Amniotic stem cell (primary cell): ENCODE measurements at regions not wholly inside any gene's neighbourhood (a gene's known extent, or its start where the extent isn't known, plus 50 kb on each side); places are given as distances from the start of the nearest gene placed in this dataset.
"Not testable (repeated sequence)": the region's sequence is repeated elsewhere in the genome, so short reads cannot be mapped to it uniquely, and the experiment has no call there.

Source experiments
- DNase-seq: peaks from one replicate; lab custom pipeline; 2025; lab: John Stamatoyannopoulos, UW

DNA sequence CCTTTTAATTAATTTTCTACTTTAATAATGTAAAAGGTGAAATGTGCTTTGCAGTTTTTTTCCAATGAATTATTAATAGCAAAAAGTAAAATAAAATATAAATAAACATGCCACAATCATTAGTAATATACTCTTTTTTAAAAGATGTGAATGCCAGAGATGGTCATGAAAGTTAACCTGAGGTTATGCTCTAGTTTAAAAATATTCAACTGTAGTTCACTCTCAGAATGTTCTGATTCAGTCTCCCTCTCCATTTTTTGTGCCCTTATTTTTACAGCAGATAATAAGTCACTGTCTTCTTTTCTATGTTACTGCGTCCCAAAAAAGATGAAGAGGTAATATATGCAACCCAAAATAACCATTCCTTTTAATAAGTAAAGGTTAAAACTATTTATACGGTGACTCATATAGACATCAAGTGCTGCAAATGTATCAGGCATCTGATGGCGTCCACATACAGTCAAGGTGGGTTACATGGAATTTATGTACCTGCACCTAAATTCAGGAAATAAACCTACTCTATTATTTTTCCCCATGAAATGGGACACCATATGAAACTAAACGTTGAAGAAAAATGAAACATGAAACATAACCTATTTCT lies 153.6 kb upstream of the ZNF804A start:
- no peak for DNase-seq

DNA sequence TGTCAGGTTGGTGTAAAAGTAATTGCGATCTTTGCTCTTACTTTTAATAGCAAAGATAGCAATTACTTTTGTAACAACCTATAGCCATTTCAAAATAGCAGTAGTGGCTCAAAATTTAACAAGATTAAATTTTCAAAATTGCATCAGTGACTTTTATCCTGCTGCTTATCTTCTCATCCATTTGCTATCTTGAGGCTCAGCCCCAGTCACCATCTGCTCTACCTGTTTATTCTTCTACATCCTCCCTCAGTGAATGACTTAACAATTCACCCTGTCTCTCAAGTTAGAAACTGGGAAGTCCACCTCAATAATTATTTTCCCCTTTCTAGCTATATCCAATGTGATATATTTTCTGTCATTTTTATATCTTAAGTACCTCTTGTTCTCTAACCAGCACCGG lies 148.6 kb upstream of the ZNF804A start:
- DNase-seq, result no peak

DNA sequence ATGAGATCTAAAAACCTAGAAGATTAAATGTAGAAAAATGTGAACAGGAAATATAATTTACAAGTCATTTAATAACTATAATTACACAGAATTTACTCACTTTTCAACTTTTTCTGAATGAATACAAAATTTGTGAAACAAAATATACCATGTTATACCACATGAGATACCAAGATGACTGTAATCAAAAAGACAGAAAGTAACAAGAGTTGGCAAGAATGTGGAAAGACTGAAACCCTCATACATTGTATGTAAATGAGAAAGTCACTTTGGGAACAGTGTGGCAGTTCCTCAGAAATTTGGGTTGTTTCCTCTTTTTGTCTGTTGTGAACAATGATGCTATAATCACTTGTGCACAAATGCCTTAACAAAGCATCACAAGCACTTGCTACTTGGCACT lies 145.4 kb upstream of the ZNF804A start:
- DNase-seq, result no peak

DNA sequence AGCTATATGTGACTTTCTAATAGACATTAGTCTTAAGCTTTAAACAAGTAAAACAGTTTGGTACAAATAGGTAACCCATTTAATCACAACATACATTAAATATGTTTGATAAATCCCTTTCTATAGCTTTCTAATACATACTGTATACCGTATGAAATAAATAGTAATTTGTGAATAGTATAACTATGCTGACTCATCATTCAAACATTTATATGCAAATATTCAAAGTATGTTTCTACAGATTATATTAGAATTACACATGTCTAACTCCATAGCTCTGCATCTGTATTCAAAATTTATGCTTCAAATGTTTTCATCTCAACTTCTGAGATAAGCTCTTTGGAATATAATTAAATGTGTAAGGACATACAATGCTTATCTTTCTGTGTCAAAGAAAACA lies 142.7 kb upstream of the ZNF804A start:
- no peak for DNase-seq

DNA sequence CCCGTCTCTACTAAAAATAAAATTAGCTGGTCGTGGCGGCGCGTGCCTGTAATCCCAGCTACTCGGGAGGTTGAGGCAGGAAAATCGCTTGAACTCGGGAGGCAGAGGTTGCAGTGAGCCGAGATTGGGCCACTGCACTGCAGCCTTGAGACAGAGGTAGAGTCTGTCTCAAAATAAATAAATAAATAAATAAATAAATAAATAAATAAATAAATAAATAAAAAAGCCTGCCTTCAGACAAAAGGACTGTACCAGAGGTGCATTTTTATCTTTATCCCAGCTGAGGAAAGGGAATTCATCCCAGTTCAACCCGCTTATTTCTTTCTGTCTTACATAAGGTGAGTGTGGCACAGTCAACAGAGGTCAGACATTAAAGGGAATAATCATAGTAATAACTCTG lies 141.6 kb upstream of the ZNF804A start:
- not testable (repeated sequence) for DNase-seq

DNA sequence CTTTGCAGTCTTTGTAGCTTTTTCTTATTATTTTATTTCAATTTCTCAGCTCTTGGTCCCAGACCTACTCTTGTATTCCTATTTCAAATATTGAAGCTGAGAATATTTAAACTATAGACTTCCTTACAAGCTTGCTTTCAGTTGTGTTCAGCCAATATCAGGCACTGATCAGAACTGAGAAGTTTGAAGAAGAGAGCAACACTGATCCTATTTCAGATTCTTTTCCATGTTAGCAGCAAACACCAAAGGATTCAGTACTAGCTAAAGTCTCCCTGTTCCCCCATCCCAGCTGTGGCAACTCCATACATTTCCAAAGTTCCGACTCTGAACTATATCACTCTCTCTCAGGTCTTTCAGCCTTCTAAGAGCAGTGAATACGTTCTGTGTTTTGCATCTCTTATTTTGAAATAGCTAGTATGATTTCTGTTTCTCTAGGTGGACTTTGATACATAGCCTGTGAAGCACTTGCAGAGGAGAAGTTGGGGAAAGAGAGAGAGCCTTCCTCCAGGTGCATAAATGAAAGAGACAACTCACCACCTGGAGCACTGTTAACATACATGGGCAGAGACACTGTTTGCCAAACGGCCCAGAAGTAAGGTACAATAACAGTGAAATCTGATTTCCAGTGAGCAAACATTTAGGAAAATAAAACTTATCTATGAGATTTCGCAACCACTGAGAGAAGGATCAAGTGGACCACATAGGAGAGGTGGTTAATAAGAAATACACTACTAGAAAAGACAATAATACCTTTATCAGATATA lies 135.0 kb upstream of the ZNF804A start:
- no peak for DNase-seq

DNA sequence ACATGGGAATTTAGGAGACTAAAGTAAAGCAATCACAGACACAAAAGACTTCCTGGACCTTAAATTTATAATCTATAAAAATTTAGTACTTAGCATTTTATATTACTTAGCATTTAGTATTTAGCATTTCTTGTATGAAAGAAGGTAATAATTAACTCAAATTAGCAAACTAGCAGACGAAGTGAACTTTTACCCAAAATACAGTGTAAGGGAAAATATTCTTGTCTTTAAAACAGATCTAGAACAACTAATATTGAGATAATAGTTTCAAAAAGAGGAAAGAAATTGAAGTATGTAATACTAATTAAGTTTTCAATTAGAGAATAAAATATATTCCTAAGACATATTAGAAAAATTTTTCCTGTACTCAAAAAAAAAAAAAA lies 134.5 kb upstream of the ZNF804A start:
- no peak for DNase-seq

DNA sequence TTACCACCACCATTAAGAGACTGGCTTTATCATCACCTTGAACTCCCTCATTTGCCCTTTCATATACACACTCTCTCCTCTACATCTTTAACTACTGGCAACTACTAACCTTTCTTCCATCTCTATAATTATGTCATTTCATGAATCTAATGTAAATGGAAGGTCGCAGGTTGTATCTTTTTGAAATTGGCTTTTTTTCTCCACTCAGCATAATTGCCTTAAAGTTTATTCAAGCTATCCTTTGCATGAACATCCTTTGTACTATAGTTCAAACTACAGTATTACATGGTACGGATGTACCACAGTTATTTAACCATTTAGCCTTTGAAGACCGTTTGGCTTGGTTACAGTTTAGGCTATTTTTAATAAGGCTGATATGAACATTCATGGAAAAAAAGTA lies 129.5 kb upstream of the ZNF804A start:
- DNase-seq, result no peak

DNA sequence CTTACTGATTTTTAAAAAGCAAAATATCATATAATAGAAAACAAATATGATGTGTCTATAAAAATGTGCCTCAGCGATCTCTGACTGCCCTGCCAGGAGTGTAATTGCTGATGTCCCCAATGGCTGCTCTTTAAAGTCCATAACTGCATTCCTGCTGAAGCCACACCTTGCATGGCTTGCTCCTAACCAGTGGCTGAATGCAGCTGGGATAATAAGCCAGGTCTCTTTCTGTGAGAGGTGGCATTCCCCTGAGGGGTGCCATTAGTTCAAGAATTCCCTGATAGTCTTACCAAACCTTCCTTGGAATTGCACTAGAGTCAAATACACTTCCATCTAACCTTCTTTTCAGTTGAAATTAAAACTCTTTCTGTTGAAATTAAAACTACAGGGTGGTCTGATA lies 125.8 kb upstream of the ZNF804A start:
- no peak for DNase-seq

DNA sequence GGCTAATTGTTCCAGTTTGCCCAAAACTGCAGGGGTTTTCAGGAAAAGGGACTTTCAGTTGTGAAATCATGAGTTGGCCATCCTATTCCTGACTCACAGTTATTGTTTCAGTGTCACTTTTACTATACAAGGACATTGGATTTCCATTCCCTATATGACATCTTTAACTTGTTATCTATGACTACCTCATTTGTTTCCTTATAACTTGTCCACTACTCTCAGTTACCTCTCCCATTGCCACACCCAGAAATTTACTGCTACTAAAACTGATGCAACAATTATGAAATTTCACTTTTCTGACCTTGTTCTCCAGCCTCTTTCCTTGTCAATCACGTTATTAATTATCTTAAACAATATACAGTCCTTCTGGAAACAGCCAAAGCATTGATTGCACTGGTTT lies 116.5 kb upstream of the ZNF804A start:
- DNase-seq, result no peak

DNA sequence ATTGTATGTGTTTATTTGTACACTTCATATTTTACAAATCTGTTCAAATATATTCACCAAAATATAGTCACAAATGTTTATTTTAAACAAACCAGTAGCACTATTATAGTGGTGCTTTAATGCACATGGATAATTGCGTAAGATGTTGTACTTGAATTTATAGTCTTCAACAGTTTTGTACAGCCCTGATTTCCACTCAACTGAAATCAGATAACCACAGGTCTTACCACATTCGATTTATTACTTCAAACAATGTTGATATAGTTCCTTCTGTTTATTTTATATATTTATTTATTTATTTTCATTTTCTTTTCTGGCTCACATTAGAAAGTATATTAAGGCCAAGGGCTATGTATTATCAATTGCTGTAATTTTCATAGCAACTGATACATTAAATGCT lies 99.4 kb upstream of the ZNF804A start:
- no peak for DNase-seq

DNA sequence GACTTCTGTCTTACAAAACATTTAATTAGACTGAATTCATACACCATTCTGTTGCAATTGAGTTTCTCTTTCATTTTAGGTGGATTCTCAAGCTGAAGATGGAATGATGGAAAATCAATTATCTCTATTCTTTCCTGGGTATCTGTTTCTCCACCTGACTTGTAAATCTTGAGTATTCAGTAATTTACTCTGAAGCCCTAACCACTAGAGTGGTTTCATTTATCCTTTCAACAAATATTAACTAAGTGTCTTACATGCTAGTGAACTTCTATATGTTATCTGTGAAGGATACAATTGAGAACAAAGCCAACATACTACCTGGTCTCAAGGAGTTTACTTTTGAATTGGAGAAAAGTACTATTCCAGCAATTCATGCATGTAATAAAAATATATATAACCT lies 94.1 kb upstream of the ZNF804A start:
- DNase-seq, result no peak

DNA sequence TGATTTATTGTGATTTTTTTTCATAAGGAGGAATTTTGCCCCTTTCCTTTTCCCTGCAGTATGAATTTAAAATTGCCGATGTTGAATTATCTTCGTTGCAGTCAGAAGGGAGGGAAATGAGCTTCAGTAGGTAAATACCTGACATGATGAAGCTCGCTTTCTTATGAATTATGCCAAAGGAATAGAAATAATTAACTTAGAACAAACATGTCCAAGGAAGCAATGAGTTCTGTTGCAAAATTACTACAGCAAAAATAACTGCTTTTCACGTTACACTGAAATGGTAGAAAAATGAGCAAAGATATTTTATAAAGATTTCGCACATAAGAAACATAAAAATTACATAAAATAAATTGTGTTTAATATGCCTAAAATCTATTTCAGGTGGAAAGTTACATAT lies 91.1 kb upstream of the ZNF804A start:
- DNase-seq, result no peak

DNA sequence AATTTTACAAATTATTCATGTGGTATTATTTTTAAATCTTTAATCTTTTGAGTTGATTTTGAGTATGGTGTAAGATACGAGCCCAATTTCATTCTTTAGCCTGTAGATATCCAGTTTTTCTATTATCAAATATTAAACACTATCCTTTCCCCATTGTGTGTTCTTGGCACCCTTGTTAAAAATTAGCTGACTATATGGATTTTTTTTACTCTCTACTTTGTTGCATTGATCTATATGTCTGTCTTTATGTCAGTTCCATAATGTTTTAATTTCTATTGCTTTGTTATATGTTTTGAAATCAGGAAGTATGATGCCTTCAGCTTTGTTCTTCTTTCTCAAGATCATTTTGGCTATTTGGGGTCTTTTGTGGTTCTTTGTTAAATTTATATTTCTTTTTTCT lies 80.9 kb upstream of the ZNF804A start:
- no peak for DNase-seq

DNA sequence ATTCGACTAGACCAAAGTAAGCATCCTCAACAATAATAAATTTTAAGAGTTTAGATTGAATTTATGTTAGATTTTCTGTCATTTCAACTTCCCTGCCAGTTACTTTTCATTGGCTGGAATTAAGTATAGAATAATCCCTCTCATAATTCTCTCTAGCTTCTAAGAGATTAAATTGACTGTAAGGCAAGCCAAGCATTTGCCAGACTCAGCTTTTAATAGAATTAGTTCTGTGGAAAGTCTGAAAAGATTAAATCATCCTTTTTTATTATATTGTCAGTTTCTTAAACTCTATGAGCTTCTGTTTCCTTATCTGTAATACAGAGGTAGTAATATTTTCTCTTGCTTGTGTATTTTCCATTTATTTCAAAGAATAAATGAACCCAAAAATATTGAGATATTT lies 77.9 kb upstream of the ZNF804A start:
- no peak for DNase-seq

DNA sequence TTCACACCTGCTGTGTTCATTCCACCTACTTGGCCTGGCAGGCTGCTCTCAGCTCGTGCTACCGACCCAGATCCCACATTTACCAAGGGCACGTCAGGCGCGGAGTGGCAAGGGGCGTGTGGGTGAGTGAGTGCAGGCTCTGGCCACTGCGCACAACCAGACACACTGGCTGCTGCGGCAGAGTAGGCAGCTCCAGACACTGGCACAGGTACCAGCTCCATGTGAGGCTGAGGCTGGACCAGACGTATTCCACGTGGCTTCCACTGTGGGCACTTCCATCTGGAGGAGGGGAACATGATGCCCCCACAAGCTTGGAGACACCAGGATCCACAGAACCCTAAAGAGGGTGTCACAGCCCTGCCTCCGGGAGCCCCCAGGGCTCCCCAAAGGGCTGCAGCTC lies 74.6 kb upstream of the ZNF804A start:
- DNase-seq, result no peak

DNA sequence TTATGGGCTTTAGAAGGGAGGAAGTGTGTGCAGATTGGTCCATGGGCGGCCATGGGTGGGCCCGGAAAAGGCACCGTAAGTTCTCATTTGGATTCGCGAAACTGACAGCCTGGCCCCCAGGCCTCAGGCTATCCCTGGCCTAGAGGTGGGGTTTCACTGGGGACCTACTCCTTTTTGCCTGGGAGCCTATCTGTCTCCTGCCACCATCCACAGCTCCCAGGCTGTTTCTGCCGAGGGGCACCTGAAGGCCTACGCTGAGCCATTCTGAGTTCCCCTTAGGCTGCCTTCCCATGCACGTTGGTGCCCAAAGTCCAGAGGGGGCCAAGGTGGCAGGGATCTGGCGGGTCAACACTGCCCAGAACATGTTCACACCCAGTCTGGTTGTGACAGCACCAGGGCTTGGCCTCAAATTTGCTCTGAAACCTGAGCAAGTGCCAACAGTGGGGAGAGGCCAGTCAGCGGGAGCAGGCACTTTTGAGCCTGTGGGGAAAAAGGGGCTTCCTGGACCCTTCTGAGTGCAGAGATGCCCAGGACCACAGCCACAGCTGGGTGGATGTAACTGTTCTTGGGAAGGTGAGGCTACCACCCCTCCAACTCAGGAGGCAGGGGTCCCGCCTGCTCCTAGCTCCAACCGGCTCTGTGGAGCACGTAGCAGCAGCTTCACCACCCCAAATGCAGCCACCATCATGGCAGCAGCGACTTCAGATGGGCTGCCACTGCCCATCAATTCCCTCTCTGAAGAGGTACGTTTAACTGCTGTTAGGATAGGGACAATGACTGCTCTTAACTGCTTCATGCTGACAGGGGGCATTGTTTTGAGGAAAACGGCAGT lies 73.6 kb upstream of the ZNF804A start:
- no peak for DNase-seq

DNA sequence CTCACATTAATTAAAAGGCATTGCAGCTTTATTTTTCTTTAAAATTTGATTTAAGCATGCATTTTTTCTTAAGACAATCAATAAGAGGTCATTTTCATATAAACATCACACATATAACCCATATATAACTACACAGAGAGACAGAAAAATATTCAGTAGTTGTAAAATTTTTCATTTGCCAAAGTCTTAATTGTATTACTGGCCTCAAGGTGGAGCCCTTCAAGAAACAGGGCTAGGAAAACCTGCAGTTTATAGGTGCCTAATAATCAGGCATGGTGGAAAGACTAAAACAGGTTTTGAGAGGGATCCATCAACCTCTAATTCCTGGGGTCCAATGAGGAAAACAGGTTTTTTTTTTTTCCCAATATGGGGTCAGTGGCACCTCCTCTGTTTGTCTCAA lies 71.3 kb upstream of the ZNF804A start:
- no peak for DNase-seq

DNA sequence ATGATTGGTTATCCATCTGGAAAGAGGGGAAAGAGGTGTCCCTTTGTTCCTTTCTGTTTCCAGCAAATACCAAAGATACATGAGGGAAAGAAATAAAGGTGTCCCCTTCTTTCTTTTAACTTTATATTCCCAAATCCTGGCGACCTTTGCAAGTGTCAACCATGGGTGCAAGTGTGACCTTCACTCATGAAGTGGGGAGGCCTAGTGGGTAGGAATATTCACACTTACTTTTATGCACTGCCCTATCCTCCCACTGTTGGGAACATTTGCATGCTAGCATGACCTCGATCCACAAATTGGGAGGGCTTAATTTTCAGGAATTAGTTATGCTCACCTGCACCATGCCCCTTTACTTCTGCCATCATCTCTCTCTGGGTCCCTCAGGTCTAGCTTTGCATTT lies 70.2 kb upstream of the ZNF804A start:
- no peak for DNase-seq

DNA sequence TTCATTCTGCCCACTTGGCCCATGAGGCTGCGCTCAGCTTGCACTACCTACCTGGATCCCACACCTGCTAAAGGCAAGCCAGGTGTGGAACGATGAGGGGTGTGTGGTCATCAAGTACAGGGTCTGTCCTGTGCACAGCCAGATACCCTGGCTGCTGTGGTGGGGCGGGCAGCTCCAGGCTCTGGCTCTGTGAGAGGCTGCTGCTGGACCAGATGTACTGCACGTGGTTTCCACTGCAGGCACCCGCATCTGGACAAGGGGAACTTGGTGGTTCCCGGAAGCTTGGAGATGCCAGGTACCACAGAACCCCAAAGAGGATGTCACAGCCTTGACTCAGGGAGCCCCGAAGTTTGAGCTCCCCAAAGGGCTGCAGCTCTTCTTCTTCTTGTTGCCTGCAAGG lies 68.1 kb upstream of the ZNF804A start:
- no peak for DNase-seq

DNA sequence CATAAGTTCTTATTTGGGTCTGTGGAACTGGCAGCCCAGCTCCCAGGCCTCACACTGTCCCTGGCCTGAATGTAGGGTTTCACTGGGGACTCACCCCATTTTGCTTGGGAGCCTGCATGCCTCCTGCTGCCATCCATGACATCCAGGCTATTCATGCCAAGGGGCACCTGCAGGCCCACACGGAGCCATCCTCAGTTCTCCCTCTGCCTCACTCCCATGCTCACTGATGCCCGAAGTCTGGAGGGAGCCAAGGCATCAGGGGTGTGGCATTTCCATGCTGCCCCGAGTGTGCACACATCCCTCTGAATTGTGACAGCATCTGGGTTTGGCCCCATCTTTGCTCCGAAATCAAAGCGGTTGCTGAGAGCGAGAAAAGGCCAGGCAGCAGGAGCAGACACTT lies 67.4 kb upstream of the ZNF804A start:
- DNase-seq, result no peak

DNA sequence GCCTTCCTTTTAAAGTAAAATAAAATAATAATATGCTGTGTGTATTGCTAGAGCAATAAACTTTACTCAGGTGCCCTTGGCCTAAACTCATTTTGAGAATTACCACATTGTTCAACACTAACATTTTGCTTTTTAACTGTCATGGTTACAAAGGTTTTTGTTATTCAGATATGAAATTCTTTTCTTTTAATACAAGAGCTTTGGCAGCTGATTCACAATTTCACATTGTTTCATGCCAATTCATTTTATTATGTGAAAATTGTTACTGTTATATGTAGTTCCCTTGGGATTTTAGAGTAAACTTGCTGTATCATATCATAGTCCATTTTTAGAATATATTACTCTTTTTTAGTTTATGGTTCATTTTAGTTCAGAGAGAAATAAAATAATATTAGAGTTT lies 65.8 kb upstream of the ZNF804A start:
- DNase-seq, result no peak

DNA sequence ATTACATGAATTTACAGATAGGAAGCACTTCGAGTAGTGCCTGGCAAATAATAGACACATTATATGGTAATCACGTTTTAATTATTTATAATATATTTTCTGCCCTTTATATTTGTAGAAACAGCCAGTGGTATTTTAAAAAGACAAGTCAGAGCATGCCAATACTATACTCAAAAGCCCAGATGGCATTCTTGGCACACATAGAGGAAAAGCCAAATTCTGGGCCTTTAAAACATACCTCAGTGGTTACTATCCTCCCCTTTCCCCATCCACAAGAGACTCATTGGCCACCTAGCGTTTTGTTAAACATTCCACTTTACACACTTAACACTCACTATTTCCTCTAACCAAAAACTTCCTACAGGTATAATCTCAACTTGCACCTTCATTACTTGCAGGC lies 63.3 kb upstream of the ZNF804A start:
- no peak for DNase-seq
